GM21786 (cell line): ENCODE measurements at regions not wholly inside any gene's neighbourhood (a gene's known extent, or its start where the extent isn't known, plus 50 kb on each side); places are given as distances from the start of the nearest gene placed in this dataset.

Source experiments
- ATAC-seq: cut with Tn5 transposase; IDR thresholded peaks from one replicate; pipeline ENCODE4 v1.9.1; 2021; ENCODE audit not compliant: unreplicated experiment

- ATAC-seq, result no peak
Measured at GRCh38 chr3:109897734-109898133, 560.4 kb upstream of the DPPA4 start.

- ATAC-seq, result no peak
Measured at GRCh38 chr3:109899925-109900324, 562.6 kb upstream of the DPPA4 start.

GRCh38 chr3:109900783-109901182, 563.4 kb upstream of the DPPA4 start:
- ATAC-seq, result no peak

- ATAC-seq, result no peak
Measured at GRCh38 chr3:109902549-109902948, 565.2 kb upstream of the DPPA4 start.

- no peak for ATAC-seq
Measured at GRCh38 chr3:109903100-109903499, 565.8 kb upstream of the DPPA4 start.

GRCh38 chr3:109910772-109911171, 573.4 kb upstream of the DPPA4 start:
- no peak for ATAC-seq

GRCh38 chr3:109918740-109919139, 581.4 kb upstream of the DPPA4 start:
- ATAC-seq, result no peak

- no peak for ATAC-seq
Measured at GRCh38 chr3:109920749-109921148, 583.4 kb upstream of the DPPA4 start.

- ATAC-seq, result no peak
Measured at GRCh38 chr3:109921509-109921908, 584.2 kb upstream of the DPPA4 start.

GRCh38 chr3:109922856-109923255, 585.5 kb upstream of the DPPA4 start:
- ATAC-seq, result no peak

- ATAC-seq, result no peak
Measured at GRCh38 chr3:109923431-109923830, 586.1 kb upstream of the DPPA4 start.

GRCh38 chr3:109924196-109924595, 586.9 kb upstream of the DPPA4 start:
- no peak for ATAC-seq

GRCh38 chr3:109926376-109926775, 589.0 kb upstream of the DPPA4 start:
- ATAC-seq, result no peak

- peak; percentile 44 for ATAC-seq
Measured at GRCh38 chr3:109927161-109927560, 589.8 kb upstream of the DPPA4 start.

- no peak for ATAC-seq
Measured at GRCh38 chr3:109927726-109928125, 590.4 kb upstream of the DPPA4 start.

GRCh38 chr3:109930582-109930981, 593.2 kb upstream of the DPPA4 start:
- no peak for ATAC-seq

GRCh38 chr3:109933576-109933975, 596.2 kb upstream of the DPPA4 start:
- ATAC-seq, result no peak

GRCh38 chr3:109939817-109940216, 602.5 kb upstream of the DPPA4 start:
- no peak for ATAC-seq

- ATAC-seq, result no peak
Measured at GRCh38 chr3:109943181-109943580, 605.8 kb upstream of the DPPA4 start.

- no peak for ATAC-seq
Measured at GRCh38 chr3:109944836-109945235, 607.5 kb upstream of the DPPA4 start.

- ATAC-seq, result no peak
Measured at GRCh38 chr3:109952924-109953323, 615.6 kb upstream of the DPPA4 start.

GRCh38 chr3:109963831-109964230, 626.5 kb upstream of the DPPA4 start:
- ATAC-seq, result no peak

- ATAC-seq, result no peak
Measured at GRCh38 chr3:109973733-109974132, 636.4 kb upstream of the DPPA4 start.

- no peak for ATAC-seq
Measured at GRCh38 chr3:109977897-109978296, 640.6 kb upstream of the DPPA4 start.
